Fibroblast of villous mesenchyme (primary cell): ENCODE measurements at regions not wholly inside any gene's neighbourhood (a gene's known extent, or its start where the extent isn't known, plus 50 kb on each side); places are given as distances from the start of the nearest gene placed in this dataset.
"Not testable (repeated sequence)": the region's sequence is repeated elsewhere in the genome, so short reads cannot be mapped to it uniquely, and the experiment has no call there.

Experiments used
- DNase-seq: peaks from one replicate; pipeline ENCODE4 v3.0.0-alpha.2; 2010; ENCODE audit warnings: low read depth
- H3K4me3 ChIP-seq: 2 replicates; pipeline ENCODE4 v1.5.1; 2011; ENCODE audit warnings: low read depth, mild to moderate bottlenecking, low read length
- TF ChIP-seq, protein P1 (sequence below): IDR thresholded peaks from 2 replicates; pipeline ENCODE4 v1.5.1; 2012; ENCODE audit warnings: low read depth, mild to moderate bottlenecking, low read length; ENCODE audit not compliant: insufficient read depth

DNA sequence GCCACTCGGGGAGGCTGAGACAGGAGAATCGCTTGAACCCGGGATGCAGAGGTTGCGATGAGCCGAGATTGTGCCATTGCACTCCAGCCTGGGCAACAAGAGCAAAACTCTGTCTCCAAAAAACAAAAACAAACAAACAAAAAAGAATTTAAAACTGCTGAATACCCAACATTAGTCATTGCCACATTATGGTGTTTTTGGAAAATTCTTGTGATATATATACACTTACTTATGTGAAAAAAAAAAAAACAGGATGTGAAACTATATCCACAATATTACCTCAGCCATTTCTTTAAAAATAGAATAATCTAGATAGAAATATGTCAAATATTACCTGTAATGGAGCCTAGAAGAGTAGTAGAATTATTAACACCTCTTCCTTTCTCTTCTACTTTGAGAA lies 288.3 kb upstream of the FN1 start:
- TF ChIP-seq, protein P1, sequence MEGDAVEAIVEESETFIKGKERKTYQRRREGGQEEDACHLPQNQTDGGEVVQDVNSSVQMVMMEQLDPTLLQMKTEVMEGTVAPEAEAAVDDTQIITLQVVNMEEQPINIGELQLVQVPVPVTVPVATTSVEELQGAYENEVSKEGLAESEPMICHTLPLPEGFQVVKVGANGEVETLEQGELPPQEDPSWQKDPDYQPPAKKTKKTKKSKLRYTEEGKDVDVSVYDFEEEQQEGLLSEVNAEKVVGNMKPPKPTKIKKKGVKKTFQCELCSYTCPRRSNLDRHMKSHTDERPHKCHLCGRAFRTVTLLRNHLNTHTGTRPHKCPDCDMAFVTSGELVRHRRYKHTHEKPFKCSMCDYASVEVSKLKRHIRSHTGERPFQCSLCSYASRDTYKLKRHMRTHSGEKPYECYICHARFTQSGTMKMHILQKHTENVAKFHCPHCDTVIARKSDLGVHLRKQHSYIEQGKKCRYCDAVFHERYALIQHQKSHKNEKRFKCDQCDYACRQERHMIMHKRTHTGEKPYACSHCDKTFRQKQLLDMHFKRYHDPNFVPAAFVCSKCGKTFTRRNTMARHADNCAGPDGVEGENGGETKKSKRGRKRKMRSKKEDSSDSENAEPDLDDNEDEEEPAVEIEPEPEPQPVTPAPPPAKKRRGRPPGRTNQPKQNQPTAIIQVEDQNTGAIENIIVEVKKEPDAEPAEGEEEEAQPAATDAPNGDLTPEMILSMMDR, result no peak
- no peak overlapping the region for H3K4me3 ChIP-seq
- DNase-seq, result no peak

DNA sequence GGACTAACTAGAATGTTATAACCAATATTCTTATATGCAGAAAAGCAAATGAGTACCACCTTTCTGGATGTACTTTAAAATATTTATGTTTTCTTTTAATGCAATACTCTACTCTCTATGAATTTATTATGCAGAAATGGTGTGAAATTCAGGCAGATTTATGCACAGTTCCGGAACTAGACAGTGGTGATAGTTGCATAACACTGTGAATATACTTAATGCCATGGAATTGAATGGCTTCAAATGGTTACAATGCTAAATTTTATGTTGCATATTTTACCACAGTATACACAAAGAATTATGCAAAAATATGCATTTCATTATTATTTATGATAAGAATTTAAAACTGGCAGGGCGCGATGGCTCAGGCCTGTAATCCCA lies 287.8 kb upstream of the FN1 start:
- DNase-seq, result no peak
- H3K4me3 ChIP-seq, result no peak overlapping the region
- TF ChIP-seq, protein P1, result no peak

DNA sequence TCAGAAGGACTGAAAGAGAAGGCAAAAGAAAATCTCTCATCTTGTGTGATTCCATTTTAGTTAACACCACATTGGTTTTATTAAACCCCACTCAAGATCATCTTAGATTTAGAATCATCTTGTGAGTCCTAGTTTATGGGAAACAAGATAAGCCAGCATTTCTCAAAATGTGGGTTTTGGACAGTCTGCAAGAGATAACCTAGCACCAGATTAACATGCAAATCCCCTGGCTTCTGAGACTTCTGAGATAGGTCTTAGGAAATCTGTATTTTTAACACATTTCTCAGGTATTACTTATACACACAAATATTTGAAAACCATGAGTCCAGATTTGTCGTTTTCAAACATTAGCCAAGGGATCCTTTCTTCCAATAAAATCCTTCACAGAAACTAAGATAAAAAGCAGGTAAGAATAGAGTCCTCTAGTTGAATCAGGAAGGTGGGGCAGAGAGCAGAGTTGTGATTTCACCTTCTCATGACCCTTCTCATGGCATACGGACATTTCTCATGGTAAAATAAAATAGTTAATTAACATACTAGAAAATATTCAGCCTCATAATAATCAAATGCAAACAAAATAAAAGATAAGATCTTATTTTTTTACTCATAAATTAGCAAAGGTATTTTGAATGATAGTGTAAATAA lies 287.2 kb upstream of the FN1 start:
- TF ChIP-seq, protein P1, result no peak
- DNase-seq, result peak; percentile 93
- no peak overlapping the region for H3K4me3 ChIP-seq

DNA sequence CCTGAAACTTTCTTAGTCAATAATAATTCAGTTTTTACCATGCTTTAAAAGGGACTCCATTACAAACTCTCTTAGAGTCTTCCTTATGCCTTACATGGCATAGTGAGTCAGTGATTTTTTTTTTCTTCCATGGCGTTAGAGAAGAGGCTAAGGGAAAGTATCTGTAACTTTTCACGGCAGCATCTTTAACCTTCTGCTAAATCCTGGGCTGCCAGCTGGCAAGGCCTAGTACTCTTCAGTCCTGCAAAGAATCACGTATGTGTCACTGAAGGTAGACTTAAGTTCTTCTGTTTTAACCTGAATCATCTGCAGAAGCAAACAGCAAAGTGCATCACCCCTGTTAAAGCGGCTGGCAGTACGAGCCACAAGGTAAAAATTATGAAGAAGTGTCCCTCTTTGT lies 286.3 kb upstream of the FN1 start:
- H3K4me3 ChIP-seq, result no peak overlapping the region
- DNase-seq, result peak; percentile 54
- TF ChIP-seq, protein P1, result no peak

DNA sequence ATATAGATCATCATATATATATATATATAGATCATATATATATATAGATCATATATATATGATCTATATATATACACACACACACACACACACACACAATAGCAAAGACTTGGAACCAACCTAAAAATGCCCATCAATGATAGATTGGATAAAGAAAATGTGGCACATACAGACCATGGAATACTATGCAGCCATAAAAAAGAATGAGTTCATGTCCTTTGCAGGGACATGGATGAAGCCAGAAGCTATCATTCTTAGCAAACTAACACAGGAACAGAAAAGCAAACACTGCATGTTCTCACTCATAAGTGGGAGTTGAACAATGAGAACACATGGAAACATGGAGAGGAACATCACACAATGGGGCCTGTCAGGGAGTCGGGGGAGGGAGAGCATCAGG lies 285.6 kb upstream of the FN1 start:
- not testable (repeated sequence) for H3K4me3 ChIP-seq, DNase-seq

DNA sequence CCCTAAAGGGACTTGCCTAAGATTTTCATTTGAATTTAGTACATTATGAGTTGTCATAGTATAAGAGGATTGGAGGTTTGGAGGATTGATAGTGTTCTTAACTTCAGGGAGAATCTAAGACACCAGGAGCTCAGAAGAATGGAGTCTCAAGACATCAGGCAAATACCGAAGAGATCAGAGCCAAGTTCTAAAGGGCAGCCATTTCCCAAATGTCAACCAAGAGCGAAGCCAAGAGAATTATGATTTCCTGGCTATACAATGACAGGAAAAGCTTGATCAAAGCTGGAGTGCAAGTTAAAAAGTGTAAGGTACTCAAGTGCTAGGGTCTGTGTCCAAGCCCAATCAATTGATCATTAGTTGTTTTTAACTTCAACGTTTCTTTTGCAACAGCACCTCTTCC lies 283.0 kb upstream of the FN1 start:
- no peak for DNase-seq
- TF ChIP-seq, protein P1, result no peak
- H3K4me3 ChIP-seq, result no peak overlapping the region

DNA sequence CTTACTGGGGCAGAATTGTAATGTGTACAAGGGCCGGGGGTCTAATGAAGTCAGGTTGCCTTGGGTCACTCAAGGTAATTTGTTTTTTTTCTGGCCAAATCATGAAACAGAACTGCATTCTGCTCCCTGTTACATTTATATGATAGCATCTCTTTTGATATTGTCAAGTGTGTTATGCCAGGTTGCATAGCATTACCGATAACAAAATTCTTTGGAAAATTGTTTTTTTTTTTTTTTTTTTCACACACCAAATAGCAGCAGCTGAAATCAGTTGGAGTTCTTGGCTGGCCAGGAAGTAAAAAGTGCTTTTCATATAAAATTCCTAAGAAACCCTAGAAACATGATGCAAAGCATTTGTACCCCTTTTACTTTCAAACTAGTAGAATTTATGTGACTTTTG lies 282.6 kb upstream of the FN1 start:
- TF ChIP-seq, protein P1, result no peak
- no peak for DNase-seq
- H3K4me3 ChIP-seq, result no peak overlapping the region
